Fibroblast of lung (primary cell): ENCODE measurements at regions not wholly inside any gene's neighbourhood (a gene's known extent, or its start where the extent isn't known, plus 50 kb on each side); places are given as distances from the start of the nearest gene placed in this dataset.

Experiments used
- DNase-seq, 2 donors: peaks; one replicate each; pipeline versions ENCODE4 v3.0.0 to v3.0.0-alpha.2; 2010; ENCODE audit warnings: low read depth in 2 of 2
- H2AFZ ChIP-seq: 2 replicates; pipeline ENCODE4 v1.5.1; 2012; ENCODE audit warnings: low read length, control low read depth, inconsistent platforms
- H3K27ac ChIP-seq: 2 replicates; pipeline ENCODE4 v1.5.1; 2011; ENCODE audit warnings: low read length, control low read depth; ENCODE audit not compliant: insufficient read depth
- H3K27me3 ChIP-seq: 2 replicates; pipeline ENCODE4 v1.5.1; 2011; ENCODE audit warnings: mild to moderate bottlenecking, low read length; ENCODE audit not compliant: control insufficient read depth, insufficient read depth
- H3K36me3 ChIP-seq: 2 replicates; pipeline ENCODE4 v1.5.1; 2011; ENCODE audit warnings: low read length; ENCODE audit not compliant: control insufficient read depth, insufficient read depth
- H3K4me1 ChIP-seq: 2 replicates; pipeline ENCODE4 v1.5.1; 2011; ENCODE audit warnings: low read length; ENCODE audit not compliant: control insufficient read depth, insufficient read depth; ENCODE audit errors: extremely low read depth
- H3K4me2 ChIP-seq: 2 replicates; pipeline ENCODE4 v1.5.1; 2011; ENCODE audit warnings: low read length, control low read depth; ENCODE audit not compliant: insufficient read depth; ENCODE audit errors: extremely low read depth
- H3K4me3 ChIP-seq, 4 experiments: fragments of 200-600 bp in 1 of 4; sonication (generic) in 1 of 4; replicated peaks in 1 of 4; 2 replicates each; pipeline ENCODE4 v1.5.1; 2011 to 2016; ENCODE audit warnings: low read length in 4 of 4, low read depth in 3 of 4, mild to moderate bottlenecking in 3 of 4, control low read depth in 2 of 4, inconsistent platforms in 1 of 4, mixed read lengths in 1 of 4; ENCODE audit not compliant: insufficient read depth in 1 of 4; ENCODE audit errors: control extremely low read depth in 1 of 4
- H3K79me2 ChIP-seq: 2 replicates; pipeline ENCODE4 v1.5.1; 2012; ENCODE audit warnings: mild to moderate bottlenecking, low read length, inconsistent platforms; ENCODE audit not compliant: control insufficient read depth, insufficient read depth
- H3K9ac ChIP-seq: 2 replicates; pipeline ENCODE4 v1.5.1; 2011; ENCODE audit warnings: mild to moderate bottlenecking, low read length, control low read depth; ENCODE audit not compliant: insufficient read depth
- H3K9me3 ChIP-seq: 2 replicates; pipeline ENCODE4 v1.5.1; 2012; ENCODE audit warnings: low read depth, low read length; ENCODE audit not compliant: control insufficient read depth, insufficient read depth
- H4K20me1 ChIP-seq: 2 replicates; pipeline ENCODE4 v1.5.1; 2011; ENCODE audit warnings: low read length; ENCODE audit not compliant: control insufficient read depth, insufficient read depth; ENCODE audit errors: extremely low read depth
- CTCF ChIP-seq, 2 donors: IDR thresholded peaks in 1 of 2; conservative IDR thresholded peaks in 1 of 2; 1 replicate in 1 of 2; 2 replicates in 1 of 2; pipeline ENCODE4 v1.5.1; 2011 to 2012; ENCODE audit warnings: low read length in 2 of 2, control low read depth in 1 of 2, inconsistent platforms in 1 of 2, low read depth in 1 of 2, mild to moderate bottlenecking in 1 of 2
- EZH2 ChIP-seq: IDR thresholded peaks from 2 replicates; pipeline ENCODE4 v1.5.1; 2012; ENCODE audit warnings: low read length, control low read depth, mild to moderate bottlenecking; ENCODE audit errors: missing control alignments

GRCh38 chr10:123442901-123443300 lies 223.3 kb upstream of the GPR26 start:
- no peaks in the 10 kb centered on the region for H3K36me3 ChIP-seq
- H4K20me1 ChIP-seq, result no peaks in the 10 kb centered on the region
- no peak for DNase-seq
- no peaks in the 10 kb centered on the region for H3K4me1 ChIP-seq
- H3K9me3 ChIP-seq, result no peaks in the 10 kb centered on the region
- no peaks in the 10 kb centered on the region for H3K79me2 ChIP-seq
- no peak overlapping the region for H3K9ac ChIP-seq
- no peak overlapping the region for H3K27ac ChIP-seq
- TF ChIP-seq CTCF (conservative IDR thresholded peaks at IDR 0.05 in 1 of 2, IDR thresholded peaks at IDR 0.05 in 1 of 2; ENCODE audit: low read depth in 1 of 2, low read length in 2 of 2) (no peak), EZH2 (no peak)
- H3K4me2 ChIP-seq, result no peak overlapping the region
- no peak overlapping the region for H3K4me3 ChIP-seq
- no peak overlapping the region for H2AFZ ChIP-seq
- no peaks in the 10 kb centered on the region for H3K27me3 ChIP-seq

GRCh38 chr10:123443924-123444323 lies 222.2 kb upstream of the GPR26 start:
- H3K9ac ChIP-seq, result no peak overlapping the region
- no peak for DNase-seq
- H3K4me2 ChIP-seq, result no peak overlapping the region
- H3K4me1 ChIP-seq, result no peaks in the 10 kb centered on the region
- TF ChIP-seq CTCF (conservative IDR thresholded peaks at IDR 0.05 in 1 of 2, IDR thresholded peaks at IDR 0.05 in 1 of 2; ENCODE audit: low read depth in 1 of 2, low read length in 2 of 2) (no peak), EZH2 (no peak)
- no peak overlapping the region for H3K27ac ChIP-seq
- H3K9me3 ChIP-seq, result no peaks in the 10 kb centered on the region
- H2AFZ ChIP-seq, result no peak overlapping the region
- H3K36me3 ChIP-seq, result no peaks in the 10 kb centered on the region
- H3K4me3 ChIP-seq, result no peak overlapping the region
- no peaks in the 10 kb centered on the region for H3K79me2 ChIP-seq
- H4K20me1 ChIP-seq, result no peaks in the 10 kb centered on the region
- H3K27me3 ChIP-seq, result no peaks in the 10 kb centered on the region

GRCh38 chr10:123445261-123445775 lies 220.8 kb upstream of the GPR26 start:
- no peak for TF ChIP-seq CTCF (conservative IDR thresholded peaks at IDR 0.05 in 1 of 2, IDR thresholded peaks at IDR 0.05 in 1 of 2; ENCODE audit: low read depth in 1 of 2, low read length in 2 of 2)
- no peak for TF ChIP-seq EZH2
- Histone ChIP-seq H3K9me3 (no peaks in the 10 kb centered on the region), H3K36me3 (no peaks in the 10 kb centered on the region), H2AFZ (no peak overlapping the region), H3K27me3 (no peaks in the 10 kb centered on the region), H3K9ac (no peak overlapping the region), H3K79me2 (no peaks in the 10 kb centered on the region), H3K27ac (no peak overlapping the region), H4K20me1 (no peaks in the 10 kb centered on the region), H3K4me3 (no peak overlapping the region), H3K4me2 (no peak overlapping the region), H3K4me1 (no peaks in the 10 kb centered on the region)
- DNase-seq, result no peak
